IPS DF 6.9 (cell line): ENCODE measurements at regions not wholly inside any gene's neighbourhood (a gene's known extent, or its start where the extent isn't known, plus 50 kb on each side); places are given as distances from the start of the nearest gene placed in this dataset.
A peak's percentile ranks its signal among the peaks of the same experiment; 100 is the strongest.

Source experiments
- DNase-seq: peaks from one replicate; pipeline ENCODE4 v3.0.0-alpha.2; 2013; ENCODE audit warnings: low read depth, low spot score
- H3K27ac ChIP-seq: one replicate; pipeline ENCODE4 v1.5.1; 2013; ENCODE audit warnings: low read length, control low read depth
- H3K27me3 ChIP-seq: 2 replicates; pipeline ENCODE4 v1.6.1; 2013; ENCODE audit warnings: mild to moderate bottlenecking, low read length; ENCODE audit not compliant: control insufficient read depth, insufficient read depth
- H3K36me3 ChIP-seq: 2 replicates; pipeline ENCODE4 v1.6.1; 2013; ENCODE audit warnings: low read length; ENCODE audit not compliant: control insufficient read depth, insufficient read depth
- H3K4me1 ChIP-seq: 2 replicates; pipeline ENCODE4 v1.6.1; 2013; ENCODE audit warnings: low read length; ENCODE audit not compliant: control insufficient read depth, insufficient read depth
- H3K4me3 ChIP-seq: 2 replicates; pipeline ENCODE4 v1.5.1; 2013; ENCODE audit warnings: mild to moderate bottlenecking, low read length
- H3K9me3 ChIP-seq: 2 replicates; pipeline ENCODE4 v1.6.1; 2013; ENCODE audit warnings: low read length, inconsistent platforms; ENCODE audit not compliant: control insufficient read depth, insufficient read depth
- WGBS: extraction: QIAGEN DNeasy Blood & Tissue Kit; methylation state at CpG from one replicate; pipeline ENCODE4 v1.1.7; 2013; ENCODE audit warnings: mixed read lengths, missing lambda C conversion rate; ENCODE audit not compliant: insufficient read length, insufficient coverage; 5-methylcytosine and 5-hydroxymethylcytosine counted together

- Histone ChIP-seq H3K36me3 (no peaks in the 10 kb centered on the region), H3K4me1 (no peaks in the 10 kb centered on the region), H3K27me3 (no peaks in the 10 kb centered on the region), H3K9me3 (no peaks in the 10 kb centered on the region), H3K4me3 (no peak overlapping the region), H3K27ac (no peak overlapping the region)
- WGBS, result no CpG with 5 or more reads among the region's 5 CpGs
- DNase-seq, result no peak
Observed at GRCh38 chr20:19094959-19095541, 117.4 kb upstream of the SLC24A3 start.

GRCh38 chr20:19095762-19096161 lies 116.7 kb upstream of the SLC24A3 start:
- H3K4me1 ChIP-seq, result no peaks in the 10 kb centered on the region
- H3K4me3 ChIP-seq, result no peak overlapping the region
- no peaks in the 10 kb centered on the region for H3K27me3 ChIP-seq
- WGBS, result no CpG with 5 or more reads among the region's 5 CpGs
- no peak overlapping the region for H3K27ac ChIP-seq
- no peaks in the 10 kb centered on the region for H3K36me3 ChIP-seq
- H3K9me3 ChIP-seq, result no peaks in the 10 kb centered on the region
- peak; percentile 45 for DNase-seq

- no peak for DNase-seq
- WGBS, result no CpG with 5 or more reads among the region's 2 CpGs
- no peaks in the 10 kb centered on the region for H3K36me3 ChIP-seq
Observed at GRCh38 chr20:19096843-19097242, 115.6 kb upstream of the SLC24A3 start.

GRCh38 chr20:19098117-19098516 lies 114.3 kb upstream of the SLC24A3 start:
- no peak for DNase-seq
- Histone ChIP-seq H3K27me3 (no peaks in the 10 kb centered on the region), H3K27ac (no peak overlapping the region), H3K4me1 (no peaks in the 10 kb centered on the region), H3K9me3 (no peaks in the 10 kb centered on the region), H3K4me3 (no peak overlapping the region), H3K36me3 (no peaks in the 10 kb centered on the region)
- WGBS, result no CpG with 5 or more reads among the region's 4 CpGs

More at GRCh38 chr20:19096843-19097242, 115.6 kb upstream of the SLC24A3 start:
- Histone ChIP-seq H3K9me3 (no peaks in the 10 kb centered on the region), H3K27me3 (no peaks in the 10 kb centered on the region), H3K4me3 (no peak overlapping the region), H3K4me1 (no peaks in the 10 kb centered on the region), H3K27ac (no peak overlapping the region)

DNA sequence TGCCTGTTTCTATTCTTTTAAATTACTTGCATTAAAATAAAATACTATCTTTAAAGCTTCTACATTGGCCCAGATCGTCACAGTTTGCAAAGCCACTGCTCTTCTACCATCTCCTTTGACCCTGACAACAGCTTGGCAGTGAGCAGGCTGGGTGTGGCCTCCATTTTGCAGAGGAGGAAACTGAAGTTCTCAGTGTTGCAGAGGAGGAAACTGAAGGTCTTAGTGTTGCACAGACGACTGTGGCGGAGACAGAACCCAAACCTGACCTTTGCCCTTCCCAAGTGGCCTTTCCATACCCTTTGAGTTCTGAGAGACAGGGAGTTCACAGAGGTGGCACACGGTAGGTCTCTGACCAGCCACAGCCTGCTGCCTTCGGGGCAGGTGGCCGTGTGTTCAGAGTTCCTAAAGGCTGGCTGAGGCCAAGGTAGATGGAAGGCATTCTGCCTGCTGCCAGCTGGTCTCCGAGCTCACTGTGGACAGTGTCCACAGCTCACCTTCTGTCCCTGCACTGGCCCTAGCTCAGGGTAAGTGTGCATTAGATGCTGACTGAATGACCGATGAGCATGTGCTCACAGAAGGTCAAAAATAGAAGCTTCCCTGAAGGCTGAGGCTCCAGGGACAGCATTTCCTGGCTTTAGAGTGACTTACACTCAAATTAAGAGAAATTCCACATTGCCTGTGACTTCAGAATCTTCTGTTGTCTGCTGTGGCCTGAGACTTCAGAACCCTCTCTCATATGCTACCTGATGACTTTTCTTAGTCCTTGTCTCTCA lies 113.5 kb upstream of the SLC24A3 start:
- Histone ChIP-seq H3K27ac (no peak overlapping the region), H3K9me3 (no peaks in the 10 kb centered on the region), H3K4me1 (no peaks in the 10 kb centered on the region), H3K27me3 (no peaks in the 10 kb centered on the region), H3K36me3 (no peaks in the 10 kb centered on the region), H3K4me3 (no peak overlapping the region)
- no CpG with 5 or more reads among the region's 8 CpGs for WGBS
- DNase-seq, result no peak

GRCh38 chr20:19099596-19100545 lies 112.6 kb upstream of the SLC24A3 start:
- no peaks in the 10 kb centered on the region for H3K36me3 ChIP-seq
- H3K27me3 ChIP-seq, result no peaks in the 10 kb centered on the region
- no peak overlapping the region for H3K27ac ChIP-seq
- H3K9me3 ChIP-seq, result no peaks in the 10 kb centered on the region
- no peak overlapping the region for H3K4me3 ChIP-seq
- no CpG with 5 or more reads among the region's 18 CpGs for WGBS
- DNase-seq, result no peak
- H3K4me1 ChIP-seq, result no peaks in the 10 kb centered on the region

DNA sequence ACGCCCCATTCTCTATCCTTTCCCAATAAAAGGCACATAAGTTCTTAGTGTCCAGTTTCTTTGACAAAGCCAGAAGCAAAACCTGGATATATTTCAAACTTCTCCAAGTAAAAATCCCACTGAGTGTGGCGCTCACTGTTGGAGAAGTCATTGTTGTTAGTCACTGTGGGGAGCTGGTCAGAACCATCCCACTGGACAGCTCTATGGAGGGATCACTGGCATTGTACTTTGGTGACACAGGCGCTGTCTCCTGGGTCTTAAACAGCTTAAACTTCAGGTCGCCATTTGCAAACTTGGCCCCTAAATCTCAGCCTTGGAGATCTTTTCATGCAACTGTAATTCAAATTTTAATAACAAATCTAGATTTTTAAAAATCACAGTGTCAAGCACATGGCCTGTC lies 111.5 kb upstream of the SLC24A3 start:
- Histone ChIP-seq H3K4me1 (no peaks in the 10 kb centered on the region), H3K36me3 (no peaks in the 10 kb centered on the region), H3K27ac (no peak overlapping the region), H3K4me3 (no peak overlapping the region), H3K27me3 (no peaks in the 10 kb centered on the region), H3K9me3 (no peaks in the 10 kb centered on the region)
- WGBS, result no CpG with 5 or more reads among the region's 4 CpGs
- DNase-seq, result no peak

- Histone ChIP-seq H3K9me3 (no peaks in the 10 kb centered on the region), H3K4me3 (no peak overlapping the region), H3K27ac (no peak overlapping the region), H3K4me1 (no peaks in the 10 kb centered on the region), H3K36me3 (no peaks in the 10 kb centered on the region), H3K27me3 (no peaks in the 10 kb centered on the region)
- no CpG with 5 or more reads among the region's 4 CpGs for WGBS
- no peak for DNase-seq
Observed at GRCh38 chr20:19104186-19104585, 108.3 kb upstream of the SLC24A3 start.

DNA sequence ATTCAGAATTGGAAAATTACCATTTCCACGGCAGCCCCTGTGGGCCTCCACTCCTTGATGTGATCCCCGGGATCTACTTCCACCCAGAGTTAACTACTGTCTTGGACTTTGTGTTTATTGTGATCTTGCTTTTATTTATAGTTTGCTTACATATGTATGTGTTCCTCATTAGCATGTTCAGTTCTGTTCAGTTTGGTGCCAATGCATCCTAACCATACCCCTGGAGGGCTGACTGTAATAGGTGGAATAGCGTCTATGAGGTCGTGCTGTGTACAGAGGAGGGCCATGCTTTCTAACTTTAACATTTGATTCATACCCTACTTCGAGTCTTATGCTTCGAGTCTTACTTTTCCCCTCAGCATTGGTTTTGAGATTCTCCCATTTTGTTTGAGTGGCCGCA lies 104.3 kb upstream of the SLC24A3 start:
- no peak for DNase-seq
- no CpG with 5 or more reads among the region's 7 CpGs for WGBS

GRCh38 chr20:19110285-19110684 lies 102.2 kb upstream of the SLC24A3 start:
- H3K4me1 ChIP-seq, result no peaks in the 10 kb centered on the region
- H3K36me3 ChIP-seq, result no peaks in the 10 kb centered on the region
- no CpG with 5 or more reads among the region's 3 CpGs for WGBS
- H3K9me3 ChIP-seq, result no peaks in the 10 kb centered on the region
- H3K27ac ChIP-seq, result no peak overlapping the region
- DNase-seq, result no peak
- H3K4me3 ChIP-seq, result no peak overlapping the region
- H3K27me3 ChIP-seq, result no peaks in the 10 kb centered on the region

More for the DNA sequence above, 104.3 kb upstream of the SLC24A3 start:
- no peaks in the 10 kb centered on the region for H3K4me1 ChIP-seq
- H3K27me3 ChIP-seq, result no peaks in the 10 kb centered on the region
- H3K27ac ChIP-seq, result no peak overlapping the region
- H3K9me3 ChIP-seq, result no peaks in the 10 kb centered on the region
- H3K36me3 ChIP-seq, result no peaks in the 10 kb centered on the region
- no peak overlapping the region for H3K4me3 ChIP-seq
